GM18520 (cell line): ENCODE measurements at regions not wholly inside any gene's neighbourhood (a gene's known extent, or its start where the extent isn't known, plus 50 kb on each side); places are given as distances from the start of the nearest gene placed in this dataset.

Experiments used
- ATAC-seq: cut with Tn5 transposase; IDR thresholded peaks from one replicate; pipeline ENCODE4 v1.9.1; 2021; ENCODE audit not compliant: unreplicated experiment

- no peak for ATAC-seq
Measured at GRCh38 chr4:184529283-184529682, 54.9 kb upstream of the IRF2 start.

GRCh38 chr4:184528713-184529112, 54.4 kb upstream of the IRF2 start:
- ATAC-seq: no peak

- ATAC-seq: no peak
Measured at GRCh38 chr4:184528051-184528450, 53.7 kb upstream of the IRF2 start.

GRCh38 chr4:184526228-184526627, 51.9 kb upstream of the IRF2 start:
- ATAC-seq: no peak
